Fibroblast of upper back skin (primary cell): ENCODE measurements at regions not wholly inside any gene's neighbourhood (a gene's known extent, or its start where the extent isn't known, plus 50 kb on each side); places are given as distances from the start of the nearest gene placed in this dataset.
A peak's percentile ranks its signal among the peaks of the same experiment; 100 is the strongest.

Source experiments
- DNase-seq: peaks from one replicate; pipeline ENCODE4 v3.0.0-alpha.2; 2013

GRCh38 chr2:167900435-167901114 is 346.8 kb downstream of the STK39 start:
- no peak for DNase-seq

- no peak for DNase-seq
These were observed 349.1 kb downstream of the STK39 start for GRCh38 chr2:167898340-167898739.

DNA sequence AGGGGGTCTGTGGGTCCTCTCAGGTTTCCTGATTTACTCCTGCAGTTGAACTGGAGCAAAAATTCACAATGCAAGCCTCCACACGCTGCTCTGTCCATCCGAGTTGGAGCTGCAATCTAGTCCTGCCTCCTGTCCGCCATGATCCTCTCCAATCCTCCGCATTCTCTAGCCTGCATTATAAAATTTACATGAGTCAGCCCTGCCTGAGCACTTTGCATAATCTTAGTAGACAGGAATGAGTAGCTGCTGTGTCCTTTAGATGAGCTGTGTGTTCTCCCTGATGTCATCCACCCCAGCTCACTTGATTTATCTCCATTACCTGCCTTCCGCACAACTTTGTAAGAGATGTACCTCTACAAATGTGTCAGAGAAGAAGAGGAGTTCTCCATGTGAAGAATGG is 355.6 kb downstream of the STK39 start:
- DNase-seq = no peak

DNA sequence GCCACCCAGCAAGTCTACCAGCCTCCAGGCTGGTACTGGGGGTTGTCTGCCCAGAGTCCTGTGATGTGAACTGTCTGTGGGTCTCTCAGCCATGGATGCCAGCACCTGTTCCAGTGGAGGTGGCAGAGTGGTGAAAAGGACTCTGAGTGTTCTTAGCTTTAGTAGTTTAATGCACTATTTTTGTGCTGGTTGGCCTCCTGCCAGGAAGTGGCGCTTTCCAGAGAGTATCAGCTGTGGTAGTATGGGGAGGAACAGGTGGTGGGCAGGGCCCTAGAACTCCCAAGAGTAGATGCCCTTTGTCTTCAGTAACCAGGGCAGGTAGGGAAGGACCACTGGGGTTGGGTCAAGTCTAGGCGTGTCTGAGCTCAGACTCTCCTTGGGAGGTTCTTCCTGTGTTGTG is 356.7 kb downstream of the STK39 start:
- DNase-seq = no peak

- DNase-seq = no peak
These were observed 367.0 kb downstream of the STK39 start for GRCh38 chr2:167880415-167880814.

GRCh38 chr2:167875529-167875928 is 371.9 kb downstream of the STK39 start:
- no peak for DNase-seq

DNA sequence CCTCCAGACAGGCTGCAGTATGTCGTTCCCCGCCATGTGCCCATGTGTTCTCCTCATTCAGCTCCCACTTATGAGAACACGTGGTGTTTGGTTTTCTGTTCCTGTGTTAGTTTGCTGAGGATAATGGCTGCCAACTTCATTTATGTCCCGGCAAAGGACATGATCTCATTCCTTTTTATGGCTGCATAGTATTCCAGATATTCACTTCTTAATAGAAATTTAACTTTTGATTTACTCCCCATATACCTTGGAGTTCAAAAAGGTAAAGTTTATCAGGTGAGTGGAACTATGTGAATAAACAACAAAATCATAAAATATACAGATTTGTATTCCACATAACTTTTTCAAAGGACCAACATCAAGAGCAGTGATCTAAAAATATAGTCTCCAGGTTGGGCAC is 372.6 kb downstream of the STK39 start:
- DNase-seq = no peak

- no peak for DNase-seq
These were observed 376.1 kb downstream of the STK39 start for GRCh38 chr2:167871286-167871685.

DNA sequence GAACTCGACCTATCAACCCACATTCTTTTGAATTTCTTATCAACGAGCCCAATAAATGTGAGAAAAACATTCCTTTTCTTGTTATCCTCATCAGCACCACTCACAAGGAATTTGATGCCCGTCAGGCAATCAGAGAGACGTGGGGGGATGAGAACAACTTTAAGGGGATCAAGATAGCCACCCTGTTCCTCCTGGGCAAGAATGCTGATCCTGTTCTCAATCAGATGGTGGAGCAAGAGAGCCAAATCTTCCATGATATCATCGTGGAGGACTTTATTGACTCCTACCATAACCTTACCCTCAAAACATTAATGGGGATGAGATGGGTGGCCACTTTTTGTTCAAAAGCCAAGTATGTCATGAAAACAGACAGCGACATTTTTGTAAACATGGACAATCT is 378.2 kb downstream of the STK39 start:
- no peak for DNase-seq

DNA sequence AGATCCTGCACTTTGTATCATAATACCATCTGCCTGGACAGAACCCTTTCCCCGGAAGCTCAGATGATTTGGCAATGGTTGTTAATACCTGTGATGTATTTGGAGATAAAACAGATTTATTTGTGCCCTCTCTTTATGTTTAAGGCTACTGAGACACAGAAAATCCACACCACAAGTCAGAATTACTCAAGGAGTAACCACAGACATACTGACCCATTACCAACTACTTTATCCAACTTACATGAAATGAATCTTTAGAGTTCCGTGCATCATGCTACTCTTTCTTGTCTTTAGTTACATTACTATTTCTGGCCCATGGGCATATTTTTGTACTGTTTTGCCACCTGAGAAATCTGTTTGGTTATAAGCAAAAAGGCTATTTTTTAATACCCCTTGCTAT is 384.0 kb downstream of the STK39 start:
- no peak for DNase-seq

DNA sequence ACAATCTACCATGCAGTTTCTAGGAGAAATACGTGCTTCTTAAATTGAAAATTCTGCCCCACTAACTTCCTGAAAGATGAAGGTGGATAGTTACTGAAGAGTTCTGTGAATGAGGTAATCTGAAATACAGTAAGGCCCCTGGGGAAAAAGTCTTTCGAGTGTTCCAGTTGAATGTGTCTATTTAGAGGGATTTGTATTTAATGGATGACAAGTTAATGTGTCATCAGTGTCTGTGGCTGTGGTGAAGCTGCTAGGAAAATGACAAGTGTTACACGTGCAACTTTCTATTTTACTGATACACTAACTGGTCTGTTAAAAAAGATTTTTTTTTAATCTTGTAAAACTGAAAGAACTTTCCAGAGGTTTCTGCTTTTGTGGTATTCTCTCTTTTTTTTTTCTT is 384.6 kb downstream of the STK39 start:
- peak; percentile 31 for DNase-seq

- no peak for DNase-seq
These were observed 385.1 kb downstream of the STK39 start for GRCh38 chr2:167862296-167862695.

DNA sequence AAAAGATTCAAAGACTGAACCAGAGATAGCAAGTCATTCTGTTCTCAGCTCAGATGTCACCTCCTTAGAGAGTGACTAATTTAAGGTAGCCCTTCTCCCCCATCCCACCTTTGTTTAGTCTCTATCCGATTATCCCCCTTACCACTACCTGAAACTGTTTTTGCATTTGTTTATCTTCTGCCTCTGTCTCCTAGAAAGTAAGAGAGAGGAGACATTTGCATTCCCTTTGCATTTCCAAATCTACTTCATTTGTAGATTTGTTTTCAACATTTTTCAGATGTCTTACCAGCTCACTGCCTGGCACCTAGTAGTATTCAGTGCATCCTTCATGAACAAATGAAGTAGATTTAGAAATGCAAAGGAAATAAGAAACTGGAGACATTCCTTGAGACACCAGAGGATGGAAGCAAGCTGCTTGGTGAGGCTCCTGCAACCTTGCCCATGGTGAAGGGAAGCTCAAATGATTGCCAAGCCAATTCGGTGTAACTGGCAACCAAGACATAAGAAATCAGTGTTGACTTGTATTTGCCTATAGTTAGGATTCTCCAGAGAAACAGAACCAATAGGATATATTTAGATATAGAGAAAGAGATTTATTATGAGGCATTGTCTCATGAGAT is 385.7 kb downstream of the STK39 start:
- no peak for DNase-seq

DNA sequence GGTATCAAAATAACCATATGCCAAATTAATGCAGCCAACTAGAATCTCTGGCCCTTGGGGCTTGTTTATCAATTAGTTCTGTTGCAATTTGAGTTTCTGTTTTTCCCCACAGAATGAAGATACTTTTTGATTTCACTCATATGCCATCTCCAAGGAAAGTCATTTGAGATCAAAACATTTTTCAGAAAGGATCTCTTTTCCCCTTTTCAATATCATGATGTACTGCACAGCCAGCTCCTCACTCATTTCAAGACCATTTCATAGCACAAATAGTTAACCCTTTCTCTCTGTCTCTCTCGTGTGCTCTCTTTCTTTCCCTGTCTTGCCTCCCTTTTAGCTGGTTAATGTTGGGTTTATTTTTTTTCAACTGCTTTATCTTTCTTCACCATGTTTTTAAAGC is 387.3 kb downstream of the STK39 start:
- DNase-seq = no peak

- no peak for DNase-seq
These were observed 387.7 kb downstream of the STK39 start for GRCh38 chr2:167859676-167860075.

- DNase-seq = no peak
These were observed 389.3 kb downstream of the STK39 start for GRCh38 chr2:167858086-167858485.

DNA sequence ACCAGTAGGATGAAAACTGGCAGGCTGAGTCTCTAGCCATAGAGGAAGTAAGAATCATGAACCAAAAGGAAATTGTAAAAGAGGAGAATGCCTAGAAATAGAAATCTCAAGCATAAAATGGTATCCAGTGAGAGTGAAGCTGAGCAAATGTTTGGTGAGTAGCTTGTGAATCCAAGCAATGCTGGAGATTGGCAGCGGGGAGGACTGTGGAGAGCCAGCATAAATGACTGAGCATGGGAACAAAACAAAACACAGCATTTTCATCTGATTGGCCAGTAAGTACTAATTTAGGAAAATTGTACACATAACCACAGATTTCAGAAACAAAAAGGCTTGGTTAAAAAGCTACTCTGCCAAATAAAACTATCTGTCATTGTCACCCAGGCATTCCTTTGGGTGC is 390.0 kb downstream of the STK39 start:
- DNase-seq = no peak

GRCh38 chr2:167856190-167856589 is 391.2 kb downstream of the STK39 start:
- DNase-seq = no peak

DNA sequence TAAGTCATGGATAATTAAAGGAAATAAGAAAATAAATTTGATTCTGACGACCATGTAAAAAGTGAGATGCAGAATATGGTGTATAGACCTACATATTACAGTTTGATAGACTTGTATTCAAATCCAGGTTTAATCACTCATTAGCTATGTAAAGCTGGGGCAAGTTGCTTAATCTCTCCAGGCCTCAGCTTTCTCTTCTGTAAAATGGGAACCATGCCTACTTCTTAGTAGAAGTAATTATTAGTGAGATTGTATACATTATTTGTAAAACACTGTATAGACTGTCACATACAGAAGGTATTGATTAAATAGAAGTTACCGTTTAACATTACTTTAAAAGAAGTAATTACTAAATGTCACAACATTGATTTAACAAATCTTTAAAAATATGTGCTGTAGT is 392.2 kb downstream of the STK39 start:
- no peak for DNase-seq

DNA sequence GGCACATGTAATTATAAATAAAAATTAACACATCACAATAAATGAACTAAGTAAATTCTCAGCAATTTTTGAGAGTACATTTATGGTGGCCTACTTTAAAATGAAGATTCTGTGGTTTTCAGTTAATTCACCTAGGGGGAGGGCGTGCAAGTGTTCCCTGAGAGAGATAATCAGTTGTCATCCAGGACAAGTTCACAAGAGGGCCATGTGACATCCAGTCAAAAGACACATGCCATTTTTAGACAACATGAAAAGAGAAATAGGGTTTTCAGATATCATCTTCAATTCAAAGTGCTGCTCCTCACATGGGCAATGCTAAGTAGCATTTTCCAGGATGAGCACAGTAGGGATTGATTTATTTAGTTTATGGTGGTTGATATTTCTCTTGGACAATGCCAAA is 393.7 kb downstream of the STK39 start:
- no peak for DNase-seq

GRCh38 chr2:167851876-167852275 is 395.5 kb downstream of the STK39 start:
- no peak for DNase-seq

DNA sequence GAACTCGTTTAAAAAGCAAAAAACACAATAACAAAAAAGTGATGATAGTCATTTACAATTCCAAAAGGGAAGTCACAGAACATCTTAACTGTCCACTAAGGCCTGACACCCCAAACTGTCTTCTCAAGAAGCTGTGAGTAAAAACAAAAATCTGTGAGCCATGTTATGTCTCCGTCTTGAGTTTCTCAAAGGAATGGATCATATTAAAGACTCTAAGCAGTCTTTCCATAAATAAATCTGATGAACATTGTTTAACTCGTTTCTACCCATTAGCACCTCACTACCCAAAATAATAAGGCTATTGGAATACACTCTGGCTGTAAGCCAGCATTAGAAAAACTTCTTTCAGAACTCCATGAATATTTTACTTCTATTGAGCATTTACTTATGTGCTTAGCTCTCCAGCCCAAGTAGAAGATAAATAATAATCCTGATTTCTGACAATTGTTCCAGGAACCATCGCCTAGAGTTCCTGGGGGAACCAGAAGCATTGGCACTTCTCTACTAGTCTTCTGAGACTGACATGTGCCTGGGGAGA is 396.0 kb downstream of the STK39 start:
- DNase-seq = no peak

DNA sequence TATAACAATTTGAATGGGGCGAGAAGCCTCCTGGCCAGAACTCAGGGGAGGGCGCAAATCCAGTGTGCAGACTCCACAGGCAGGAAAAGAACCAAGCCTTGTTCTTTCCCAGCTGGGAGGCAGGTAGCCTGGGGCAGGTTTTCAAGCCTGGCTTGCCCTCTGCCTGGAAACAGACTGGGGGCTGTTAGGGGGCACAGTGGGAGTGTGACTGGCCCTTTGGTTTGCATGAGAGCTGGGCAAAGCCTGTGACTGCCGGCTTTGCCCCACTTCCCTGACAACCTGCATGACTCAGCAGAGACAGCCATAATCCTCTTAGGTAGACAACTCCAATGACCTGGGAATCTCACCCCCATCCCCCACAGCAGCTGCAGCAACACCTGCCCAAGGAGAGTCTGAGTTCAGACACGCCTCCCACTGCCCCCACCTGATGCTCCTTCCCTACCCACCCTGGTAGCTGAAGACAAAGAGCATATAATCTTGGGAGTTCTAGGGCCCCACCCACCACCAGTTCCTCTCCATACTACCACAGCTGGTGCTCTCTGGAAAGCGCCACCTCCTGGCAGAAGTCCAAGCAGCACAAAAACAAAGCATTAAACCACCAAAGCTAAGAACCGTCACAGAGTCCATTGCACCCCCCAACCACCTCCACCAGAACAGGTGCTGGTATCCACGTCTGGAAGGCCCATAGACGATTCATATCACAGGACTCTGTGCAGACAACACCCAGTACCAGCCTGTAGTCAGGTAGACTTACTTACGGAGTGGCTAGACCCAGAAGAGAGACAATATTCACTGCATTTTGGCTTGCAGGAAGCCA is 402.5 kb downstream of the STK39 start:
- DNase-seq = no peak

- DNase-seq = no peak
These were observed 403.7 kb downstream of the STK39 start for GRCh38 chr2:167843657-167844056.
